Thoracic aorta (tissue), 2 donors: ENCODE measurements at regions not wholly inside any gene's neighbourhood (a gene's known extent, or its start where the extent isn't known, plus 50 kb on each side); places are given as distances from the start of the nearest gene placed in this dataset.

ENCODE experiments used
- ATAC-seq: fragments of 150-250 bp; one replicate; pipeline ENCODE4 v1.8.0; 2017; ENCODE audit warnings: low read depth; ENCODE audit not compliant: insufficient number of reproducible peaks, low FRiP score
- DNase-seq: peaks from one replicate; pipeline ENCODE4 v3.0.0-alpha.2; 2020; ENCODE audit warnings: low spot score
- H3K27ac ChIP-seq, 2 donors: fragments of 200-600 bp; sonication (generic); 1 replicate in 1 of 2; 2 replicates in 1 of 2; pipeline ENCODE4 v1.5.1; 2016; ENCODE audit warnings: mild to moderate bottlenecking in 2 of 2, moderate library complexity in 2 of 2
- H3K27me3 ChIP-seq: fragments of 200-600 bp; sonication (generic); replicated peaks from 2 replicates; pipeline ENCODE4 v1.6.0; 2016; ENCODE audit warnings: mild to moderate bottlenecking; ENCODE audit not compliant: insufficient read depth
- H3K36me3 ChIP-seq: fragments of 200-600 bp; sonication (generic); one replicate; pipeline ENCODE4 v1.5.1; 2016
- H3K4me1 ChIP-seq, 2 donors: fragments of 200-600 bp; sonication (generic); 1 replicate in 1 of 2; 2 replicates in 1 of 2; pipeline versions ENCODE4 v1.5.1 to v1.6.0; 2016; ENCODE audit warnings: low read depth in 2 of 2, mild to moderate bottlenecking in 1 of 2; ENCODE audit not compliant: control insufficient read depth in 1 of 2
- H3K4me3 ChIP-seq: fragments of 200-600 bp; sonication (generic); 2 replicates; pipeline ENCODE4 v1.5.1; 2016; ENCODE audit warnings: mild to moderate bottlenecking
- H3K9me3 ChIP-seq: fragments of 200-600 bp; sonication (generic); 2 replicates; pipeline ENCODE4 v1.5.1; 2016
- CTCF ChIP-seq: fragments of 200-600 bp; sonication (generic); IDR thresholded peaks from one replicate; pipeline ENCODE4 v1.5.1; 2019; ENCODE audit warnings: antibody characterized with exemption

GRCh38 chr4:3677748-3678070 is 88.5 kb upstream of the ADRA2C start:
- no peak for ATAC-seq
- H3K27me3 ChIP-seq: no peaks in the 10 kb centered on the region
- no peak overlapping the region for H3K4me3 ChIP-seq
- no peaks in the 10 kb centered on the region for H3K4me1 ChIP-seq
- no peak for TF ChIP-seq CTCF
- H3K9me3 ChIP-seq: no peaks in the 10 kb centered on the region
- no peak overlapping the region for H3K27ac ChIP-seq
- no peak for DNase-seq
- H3K36me3 ChIP-seq: no peaks in the 10 kb centered on the region

GRCh38 chr4:3676907-3677747 is 89.1 kb upstream of the ADRA2C start:
- ATAC-seq (no peak), DNase-seq (no peak)
- TF ChIP-seq CTCF: no peak
- Histone ChIP-seq H3K36me3 (no peaks in the 10 kb centered on the region), H3K27ac (no peak overlapping the region), H3K9me3 (no peaks in the 10 kb centered on the region), H3K4me1 (no peaks in the 10 kb centered on the region), H3K4me3 (no peak overlapping the region), H3K27me3 (no peaks in the 10 kb centered on the region)

GRCh38 chr4:3676196-3676595 is 90.0 kb upstream of the ADRA2C start:
- ATAC-seq (no peak), DNase-seq (no peak)
- no peak overlapping the region for H3K4me3 ChIP-seq
- no peak overlapping the region for H3K27ac ChIP-seq
- H3K27me3 ChIP-seq: no peaks in the 10 kb centered on the region
- no peaks in the 10 kb centered on the region for H3K9me3 ChIP-seq
- TF ChIP-seq CTCF: no peak
- H3K36me3 ChIP-seq: no peaks in the 10 kb centered on the region
- no peaks in the 10 kb centered on the region for H3K4me1 ChIP-seq

GRCh38 chr4:3675251-3676115 is 90.7 kb upstream of the ADRA2C start:
- H3K36me3 ChIP-seq: no peaks in the 10 kb centered on the region
- H3K27ac ChIP-seq: no peak overlapping the region
- H3K27me3 ChIP-seq: no peaks in the 10 kb centered on the region
- no peak for ATAC-seq
- no peak for TF ChIP-seq CTCF
- no peak for DNase-seq
- H3K4me1 ChIP-seq: no peaks in the 10 kb centered on the region
- no peak overlapping the region for H3K4me3 ChIP-seq
- no peaks in the 10 kb centered on the region for H3K9me3 ChIP-seq

GRCh38 chr4:3674479-3674851 is 91.7 kb upstream of the ADRA2C start:
- no peak for TF ChIP-seq CTCF
- ATAC-seq: no peak
- Histone ChIP-seq H3K36me3 (no peaks in the 10 kb centered on the region), H3K4me1 (no peaks in the 10 kb centered on the region), H3K27me3 (no peaks in the 10 kb centered on the region), H3K27ac (no peak overlapping the region), H3K4me3 (no peak overlapping the region), H3K9me3 (no peaks in the 10 kb centered on the region)
- DNase-seq: no peak
